ENCODE measurements at regions not wholly inside any gene's neighbourhood (a gene's known extent, or its start where the extent isn't known, plus 50 kb on each side); places are given as distances from the start of the nearest gene placed in this dataset.

DNA sequence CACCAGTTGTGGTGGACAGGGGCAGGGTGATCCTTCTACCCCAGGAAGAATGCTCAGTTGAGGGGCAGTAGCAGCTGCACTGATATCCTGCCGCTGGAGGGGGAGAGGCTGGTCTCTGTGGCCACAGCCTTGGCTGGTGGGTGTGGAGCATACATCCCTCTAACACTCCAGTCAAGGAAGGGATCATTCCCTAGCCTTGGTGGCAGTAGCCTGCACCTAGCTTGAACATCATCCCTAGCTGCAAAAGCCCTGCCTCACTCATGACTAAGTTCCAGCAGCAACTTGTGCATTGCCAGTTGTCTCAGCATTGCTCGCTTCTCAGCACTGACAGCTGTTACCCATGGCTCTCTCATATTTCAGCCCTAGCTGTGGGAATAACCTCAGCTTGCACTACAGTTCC lies 688.9 kb upstream of the POT1 start:
- CTCF ChIA-PET, result no interaction called here
- ATAC-seq (ENCODE audit: poor library complexity) (no peak), DNase-seq (no peak)
- Mint-ChIP-seq H3K27me3 (no peaks in the 10 kb centered on the region), H3K36me3 (ENCODE audit: low read depth) (no peaks in the 10 kb centered on the region), H3K27ac (no peak overlapping the region), H3K9me3 (peaks cover 15% of the 10 kb centered on the region), H3K4me1 (ENCODE audit: low read depth) (no peaks in the 10 kb centered on the region), H3K4me3 (no peak overlapping the region)
- no peak overlapping the region for H3K27ac ChIP-seq (ENCODE audit: low read depth in 1 of 2, low read length in 2 of 2)
- TF ChIP-seq CTCF (IDR thresholded peaks at IDR 0.05), result no peak
- H3K27me3 ChIP-seq (ENCODE audit: control insufficient read depth in 1 of 2, insufficient read depth in 2 of 2, low read length in 2 of 2), result no peaks in the 10 kb centered on the region
- H3K9me3 ChIP-seq (ENCODE audit: control insufficient read depth in 1 of 2, insufficient read depth in 1 of 2, low read length in 2 of 2), result peaks cover 0 to 7% of the 10 kb centered on the region in 2 experiments
- no peak overlapping the region for H3K4me3 ChIP-seq (ENCODE audit: low read length)
- H3K36me3 ChIP-seq (ENCODE audit: insufficient read depth, low read length), result no peaks in the 10 kb centered on the region
- POLR2A ChIA-PET, result no interaction called here
- intact Hi-C loops (cut with DNase I, micrococcal nuclease), result no loop called here
- H3K4me1 ChIP-seq (ENCODE audit: insufficient read depth, low read length), result no peaks in the 10 kb centered on the region

DNA sequence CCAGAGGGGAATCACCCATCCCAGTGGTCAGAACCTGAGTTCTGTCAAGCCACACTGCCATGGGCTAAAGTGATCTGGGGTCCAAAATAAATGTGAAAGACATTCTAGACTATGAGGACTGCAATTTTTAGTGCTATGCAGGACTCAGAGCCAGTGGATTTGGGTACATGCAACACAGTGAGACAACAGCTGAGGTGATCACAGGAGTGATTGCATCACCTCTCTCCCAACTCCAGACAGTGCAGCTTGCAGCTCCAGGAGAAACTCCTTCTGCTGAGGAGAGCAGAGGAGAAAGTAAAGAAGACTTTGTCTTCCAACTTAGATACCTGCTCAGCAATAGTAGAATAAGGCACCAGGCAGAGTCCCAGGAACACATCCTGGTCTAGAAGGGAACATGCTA lies 682.0 kb upstream of the POT1 start:
- Mint-ChIP-seq H3K4me3 (no peak overlapping the region), H3K27ac (no peak overlapping the region), H3K4me1 (ENCODE audit: low read depth) (no peaks in the 10 kb centered on the region), H3K9me3 (peaks cover 21% of the 10 kb centered on the region), H3K27me3 (no peaks in the 10 kb centered on the region), H3K36me3 (ENCODE audit: low read depth) (no peaks in the 10 kb centered on the region)
- intact Hi-C loops (cut with DNase I, micrococcal nuclease), result no loop called here
- DNase-seq (no peak), ATAC-seq (ENCODE audit: poor library complexity) (no peak)
- Histone ChIP-seq H3K9me3 (ENCODE audit: control insufficient read depth in 1 of 2, insufficient read depth in 1 of 2, low read length in 2 of 2) (peaks cover 0 to 7% of the 10 kb centered on the region in 2 experiments), H3K27ac (ENCODE audit: low read depth in 1 of 2, low read length in 2 of 2) (no peak overlapping the region), H3K4me1 (ENCODE audit: insufficient read depth, low read length) (no peaks in the 10 kb centered on the region), H3K4me3 (ENCODE audit: low read length) (no peak overlapping the region), H3K27me3 (ENCODE audit: control insufficient read depth in 1 of 2, insufficient read depth in 2 of 2, low read length in 2 of 2) (no peaks in the 10 kb centered on the region), H3K36me3 (ENCODE audit: insufficient read depth, low read length) (no peaks in the 10 kb centered on the region)
- POLR2A ChIA-PET, result no interaction called here
- TF ChIP-seq CTCF (IDR thresholded peaks at IDR 0.05), result no peak
- CTCF ChIA-PET, result no interaction called here

DNA sequence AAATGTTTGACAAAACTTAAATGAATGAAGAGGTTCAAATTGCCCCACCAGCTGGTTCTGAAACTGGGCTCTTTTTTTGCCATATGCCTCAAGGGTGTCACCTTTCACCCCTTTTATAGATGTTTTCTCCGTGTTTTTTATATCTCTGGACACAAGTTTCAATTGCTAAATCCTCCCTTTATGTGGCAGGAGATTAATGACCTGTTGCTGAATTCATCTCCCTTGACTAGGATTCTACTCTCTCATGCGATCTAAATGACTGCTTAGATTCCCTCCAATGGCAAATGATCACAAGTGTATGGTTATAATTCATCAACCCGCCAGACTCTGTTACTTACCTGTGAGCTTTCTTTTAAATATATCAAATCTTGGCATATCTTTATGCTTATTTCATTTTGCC lies 677.0 kb upstream of the POT1 start:
- ChIA-PET POLR2A (no interaction called here), CTCF (no interaction called here)
- Histone ChIP-seq H3K27me3 (ENCODE audit: control insufficient read depth in 1 of 2, insufficient read depth in 2 of 2, low read length in 2 of 2) (no peaks in the 10 kb centered on the region), H3K4me1 (ENCODE audit: insufficient read depth, low read length) (no peaks in the 10 kb centered on the region), H3K4me3 (ENCODE audit: low read length) (no peak overlapping the region), H3K36me3 (ENCODE audit: insufficient read depth, low read length) (no peaks in the 10 kb centered on the region), H3K27ac (ENCODE audit: low read depth in 1 of 2, low read length in 2 of 2) (no peak overlapping the region), H3K9me3 (ENCODE audit: control insufficient read depth in 1 of 2, insufficient read depth in 1 of 2, low read length in 2 of 2) (no peaks in the 10 kb centered on the region)
- no peaks in the 10 kb centered on the region for H3K27me3 Mint-ChIP-seq
- H3K36me3 Mint-ChIP-seq (ENCODE audit: low read depth), result no peaks in the 10 kb centered on the region
- no peak overlapping the region for H3K27ac Mint-ChIP-seq
- H3K4me1 Mint-ChIP-seq (ENCODE audit: low read depth), result no peaks in the 10 kb centered on the region
- DNase-seq (no peak), ATAC-seq (ENCODE audit: poor library complexity) (no peak)
- intact Hi-C loops (cut with DNase I, micrococcal nuclease), result no loop called here
- no peak overlapping the region for H3K4me3 Mint-ChIP-seq
- H3K9me3 Mint-ChIP-seq, result peaks cover 13% of the 10 kb centered on the region
- no peak for TF ChIP-seq CTCF (IDR thresholded peaks at IDR 0.05)

Data from CD4-positive, alpha-beta T cell (primary cell).